GM12891 (cell line): ENCODE measurements at regions not wholly inside any gene's neighbourhood (a gene's known extent, or its start where the extent isn't known, plus 50 kb on each side); places are given as distances from the start of the nearest gene placed in this dataset.

Experiments
- DNase-seq: peaks from one replicate; pipeline ENCODE4 v3.0.0; 2011; ENCODE audit warnings: low spot score; ENCODE audit not compliant: insufficient read length
- FAIRE-seq: peaks from 2 replicates; lab custom pipeline; 2011; peaks lifted over from hg19 to GRCh38; lab: Jason Lieb, UNC
- PAX5 ChIP-seq: IDR thresholded peaks from 2 replicates; pipeline ENCODE4 v1.6.1; 2011; ENCODE audit warnings: low read length, moderate library complexity, mild to moderate bottlenecking; ENCODE audit not compliant: insufficient read depth, severe bottlenecking
- POLR2A ChIP-seq: IDR thresholded peaks from 2 replicates; pipeline ENCODE4 v1.6.1; 2011; ENCODE audit warnings: low read depth, low read length, control low read depth
- POLR2AphosphoS5 ChIP-seq: IDR thresholded peaks from 2 replicates; pipeline ENCODE4 v1.6.1; 2011; ENCODE audit warnings: low read depth, low read length, control low read depth
- POU2F2 ChIP-seq: IDR thresholded peaks from 2 replicates; pipeline ENCODE4 v1.6.1; 2011; ENCODE audit warnings: low read depth, mild to moderate bottlenecking, control low read depth, low read length, moderate library complexity
- SPI1 ChIP-seq: IDR thresholded peaks from 2 replicates; pipeline ENCODE4 v1.6.1; 2011; ENCODE audit warnings: low read depth, low read length, control low read depth
- TAF1 ChIP-seq: IDR thresholded peaks from 2 replicates; pipeline ENCODE4 v1.6.1; 2011; ENCODE audit warnings: low read depth, low read length, control low read depth

DNA sequence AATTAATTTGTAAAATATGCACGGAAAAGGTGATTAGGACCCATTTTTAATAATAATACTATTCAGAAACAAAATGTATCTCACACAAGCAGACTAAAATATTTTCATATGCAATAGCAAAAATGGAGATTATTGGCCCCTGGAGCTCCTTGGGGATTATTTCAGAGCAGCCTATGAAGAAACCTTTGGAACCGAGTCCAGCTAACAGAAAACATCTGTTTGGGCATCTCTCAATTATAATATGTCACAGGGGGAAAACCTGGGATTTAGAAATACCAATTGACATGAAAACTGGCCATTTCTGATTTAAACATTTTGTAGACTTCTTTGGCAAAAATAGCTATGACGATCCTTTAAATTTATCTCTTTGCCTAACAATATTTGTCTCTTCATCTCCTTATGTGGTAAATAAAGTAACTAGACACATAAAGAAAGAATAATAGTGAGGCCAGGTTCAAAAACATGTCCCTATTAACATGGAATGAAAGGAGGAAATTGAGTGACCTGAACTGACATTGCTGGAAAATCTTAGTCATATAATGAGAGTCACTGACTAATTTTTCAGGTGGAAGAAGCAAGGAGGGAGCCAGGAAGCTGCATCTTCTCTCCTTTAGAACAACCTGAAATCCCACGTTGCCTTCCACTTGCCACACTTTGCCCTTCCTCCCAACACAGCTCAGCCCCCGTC lies 199.0 kb downstream of the SOD2 start:
- no peak for TF ChIP-seq SPI1
- TF ChIP-seq POLR2A = no peak
- no peak for TF ChIP-seq PAX5
- no peak for TF ChIP-seq POU2F2
- no peak for TF ChIP-seq TAF1
- DNase-seq = no peak
- FAIRE-seq = no peak

DNA sequence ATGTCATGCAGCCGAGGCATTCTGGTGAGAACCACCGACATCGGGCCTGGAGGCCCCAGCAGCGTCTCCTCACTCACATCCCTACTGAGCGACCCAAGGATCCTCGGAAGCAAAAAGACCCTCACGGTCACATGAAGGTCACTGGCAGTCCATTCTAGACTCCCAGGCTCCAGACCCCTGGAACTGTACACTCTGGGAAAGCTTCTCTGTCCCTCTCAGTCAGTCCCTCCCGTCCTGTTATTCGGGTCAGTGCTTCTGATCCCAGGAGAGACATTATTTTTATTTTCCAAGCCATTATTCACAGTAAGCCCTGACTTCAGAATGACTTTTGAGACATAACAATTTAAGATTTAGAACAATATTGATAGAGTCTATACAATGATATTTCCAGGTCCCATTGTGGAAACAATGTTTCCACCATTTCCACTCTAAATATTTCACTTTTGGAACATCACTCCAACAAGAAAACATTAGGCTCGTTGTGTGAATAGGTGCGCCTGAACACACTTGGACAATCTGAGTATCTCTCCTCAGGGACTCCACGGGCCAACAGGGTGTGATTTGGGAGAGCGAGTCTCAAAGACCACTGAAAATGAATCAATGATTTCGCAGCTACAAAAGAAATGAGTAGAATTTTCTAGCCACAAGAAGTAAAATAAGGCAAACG lies 199.7 kb downstream of the SOD2 start:
- FAIRE-seq (no peak), DNase-seq (no peak)
- TF ChIP-seq POLR2AphosphoS5 (no peak), TAF1 (no peak), POLR2A (no peak), PAX5 (no peak), POU2F2 (no peak), SPI1 (no peak)

DNA sequence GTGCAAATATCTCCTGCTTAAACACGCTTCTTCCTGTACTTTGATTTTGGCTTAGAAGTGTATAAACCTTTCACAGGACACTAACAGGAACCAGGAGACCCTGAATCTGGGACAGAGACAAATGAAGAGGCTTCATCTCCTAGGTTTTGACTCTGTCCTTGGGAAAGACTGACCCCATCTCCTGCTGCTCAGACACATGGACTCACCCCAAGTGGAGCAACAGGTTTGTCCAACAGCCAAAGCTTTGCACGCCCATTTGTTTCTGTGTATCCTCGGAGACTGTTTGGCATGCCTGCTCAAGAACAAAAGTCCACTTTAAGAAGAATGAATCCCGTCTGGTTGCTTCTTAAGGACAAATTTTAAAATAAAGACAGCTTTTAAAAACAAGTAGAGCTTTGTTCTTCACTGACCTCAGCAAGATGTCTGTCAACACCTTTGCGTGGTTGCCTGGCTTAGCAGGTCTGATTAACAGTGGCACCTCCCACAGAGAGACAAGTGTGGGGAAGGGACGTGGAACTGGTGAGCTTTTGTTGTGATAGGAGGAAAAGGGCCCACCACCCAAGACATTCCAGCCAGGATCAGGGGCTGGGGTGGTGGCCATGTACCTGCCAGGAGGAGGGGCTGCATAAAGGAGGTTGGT lies 202.6 kb downstream of the SOD2 start:
- DNase-seq (no peak), FAIRE-seq (no peak)
- TF ChIP-seq POLR2A (no peak), SPI1 (no peak), PAX5 (no peak), POU2F2 (no peak), POLR2AphosphoS5 (no peak), TAF1 (no peak)

DNA sequence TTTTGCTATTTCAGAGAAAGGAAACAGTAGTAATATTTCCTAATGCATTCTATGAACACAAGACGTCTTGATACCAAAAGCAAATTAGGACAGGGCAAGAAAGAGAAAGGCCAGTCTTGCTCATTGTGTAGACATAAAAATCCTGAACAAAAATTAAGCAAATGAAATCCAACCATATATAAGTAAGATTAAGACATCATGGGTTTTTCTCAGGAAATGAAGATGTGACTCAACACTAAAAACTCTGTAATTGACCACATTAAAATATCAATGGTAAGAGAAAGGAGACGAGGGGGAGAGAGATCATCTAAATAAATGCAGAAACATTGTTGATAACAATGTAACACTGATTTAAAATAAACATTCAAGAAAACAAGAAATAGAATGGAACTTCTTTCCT lies 205.4 kb downstream of the SOD2 start:
- no peak for DNase-seq
- TF ChIP-seq POLR2A (no peak), SPI1 (no peak), PAX5 (no peak), TAF1 (no peak)
- FAIRE-seq = no peak

DNA sequence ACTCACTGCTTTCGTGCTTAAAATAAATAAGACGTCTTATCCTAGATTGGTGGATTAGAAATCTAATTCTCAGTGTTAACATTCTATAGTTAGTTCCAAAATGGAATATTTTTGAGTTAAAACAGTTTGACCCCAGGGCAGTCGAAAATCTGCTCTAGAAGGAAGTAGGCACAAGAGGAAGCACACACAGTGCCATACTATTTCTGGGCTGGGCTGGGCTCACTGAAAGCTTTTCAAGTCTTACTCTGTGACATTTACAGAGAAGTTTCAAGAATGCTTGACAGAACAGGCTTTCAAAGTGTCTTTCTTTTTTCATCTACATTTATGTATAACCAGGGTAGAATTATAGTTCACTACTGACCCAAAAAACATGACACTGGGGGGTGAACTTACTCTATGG lies 209.8 kb downstream of the SOD2 start:
- FAIRE-seq (no peak), DNase-seq (no peak)
- no peak for TF ChIP-seq SPI1
- no peak for TF ChIP-seq TAF1
- TF ChIP-seq PAX5 = no peak
- TF ChIP-seq POLR2AphosphoS5 = no peak
- TF ChIP-seq POLR2A = no peak
- TF ChIP-seq POU2F2 = no peak

DNA sequence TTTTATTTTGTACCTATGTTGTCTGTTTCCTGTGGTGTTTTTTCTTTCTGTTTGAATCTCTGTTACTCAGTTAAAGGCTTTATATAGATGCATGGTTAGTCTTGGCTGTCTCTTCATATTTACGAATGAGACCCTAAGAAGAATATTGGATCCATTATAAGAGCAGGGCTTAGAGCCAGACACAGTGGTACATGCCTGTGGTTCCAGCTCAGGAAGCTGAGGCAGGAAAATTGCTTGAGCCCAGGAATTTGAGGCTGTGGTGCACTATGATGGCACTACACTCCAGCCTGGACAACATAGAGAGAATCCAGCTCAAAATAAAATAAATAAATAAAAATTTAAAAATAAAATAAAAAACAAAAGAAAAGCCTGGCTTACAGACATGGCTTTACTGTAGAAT lies 211.1 kb downstream of the SOD2 start:
- no peak for TF ChIP-seq TAF1
- no peak for TF ChIP-seq POU2F2
- no peak for TF ChIP-seq POLR2A
- no peak for TF ChIP-seq POLR2AphosphoS5
- no peak for TF ChIP-seq PAX5
- TF ChIP-seq SPI1 = no peak
- no peak for DNase-seq
- no peak for FAIRE-seq

DNA sequence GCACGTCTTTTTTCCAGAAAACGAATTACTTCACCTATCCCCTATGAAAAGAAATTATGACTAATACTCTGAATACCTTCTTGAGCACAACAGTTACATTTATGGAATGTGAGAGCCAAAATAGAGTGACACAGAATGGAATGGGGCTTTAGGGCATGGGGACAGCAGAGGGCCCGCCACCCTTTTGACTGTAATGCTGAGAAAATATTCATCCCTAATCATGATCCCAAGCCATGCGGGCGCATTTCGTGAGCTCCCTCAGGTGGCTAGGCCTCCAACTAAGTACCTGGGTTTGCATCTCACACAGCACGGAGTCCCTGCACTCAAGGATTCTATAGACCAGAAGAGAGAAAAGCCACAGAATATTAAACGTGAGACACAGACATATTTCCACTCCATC lies 212.6 kb downstream of the SOD2 start:
- DNase-seq = no peak
- TF ChIP-seq SPI1 (no peak), POLR2A (no peak)
- no peak for FAIRE-seq

DNA sequence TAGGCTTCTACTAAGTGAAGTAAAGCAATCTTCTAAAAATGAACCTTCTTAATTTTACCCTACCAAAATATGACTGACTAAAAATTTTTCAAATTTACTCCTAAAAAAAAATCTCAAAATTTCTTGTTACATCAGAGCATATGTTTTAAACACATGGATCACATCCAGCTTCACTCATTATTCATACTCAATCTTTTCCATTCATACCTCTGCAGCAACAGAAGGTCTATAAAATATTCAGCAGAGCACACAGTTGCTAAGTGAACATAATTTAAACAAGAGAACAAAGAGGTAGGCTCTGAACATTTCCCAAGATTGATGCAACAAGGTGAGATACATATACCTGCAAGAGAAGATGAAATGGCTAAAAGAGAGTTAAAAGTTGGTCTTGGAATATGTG lies 213.9 kb downstream of the SOD2 start:
- FAIRE-seq = no peak

DNA sequence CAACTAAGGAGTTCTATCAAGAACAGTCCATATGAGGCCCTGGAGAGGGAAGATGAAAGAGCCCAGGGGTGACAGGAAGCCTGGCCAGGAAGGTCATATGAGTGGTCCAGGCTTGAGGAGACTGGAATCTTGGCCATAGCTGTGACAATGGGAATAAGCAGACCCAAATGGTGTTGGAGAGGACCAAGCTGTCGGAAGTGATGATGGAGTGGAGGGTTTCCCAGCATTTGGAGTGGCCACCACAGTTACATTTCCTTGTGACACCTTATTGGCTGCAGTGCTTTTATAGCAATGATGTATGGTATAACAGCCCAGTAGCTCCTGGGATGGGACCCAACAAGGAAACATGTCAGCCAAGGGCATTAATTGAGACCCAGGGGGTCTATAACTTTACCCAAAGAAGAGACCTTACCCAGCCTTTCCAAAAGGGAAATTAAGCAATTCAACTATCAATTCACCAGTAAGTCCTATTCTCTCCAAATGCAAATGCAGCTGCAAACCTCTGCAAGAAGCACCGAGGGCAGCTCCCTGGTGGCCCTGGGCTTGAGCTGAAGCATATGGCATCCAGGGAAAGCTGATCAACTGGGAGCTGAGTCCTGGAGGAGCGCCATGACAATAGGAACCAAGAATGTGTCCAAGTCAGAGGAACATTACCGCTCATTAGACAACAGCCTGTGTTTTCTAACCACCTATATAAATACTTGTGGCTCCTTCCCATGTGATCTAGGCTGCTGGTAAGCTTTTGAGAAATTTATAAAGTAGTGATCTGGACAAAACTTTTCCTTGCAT lies 219.4 kb downstream of the SOD2 start:
- DNase-seq (no peak), FAIRE-seq (no peak)
- TF ChIP-seq POU2F2 (no peak), POLR2A (no peak), TAF1 (no peak), SPI1 (no peak), POLR2AphosphoS5 (no peak), PAX5 (no peak)

More for the DNA sequence above, 213.9 kb downstream of the SOD2 start:
- TF ChIP-seq POU2F2 (no peak), TAF1 (no peak)
- DNase-seq = no peak
